GM10248 (cell line): ENCODE measurements at regions not wholly inside any gene's neighbourhood (a gene's known extent, or its start where the extent isn't known, plus 50 kb on each side); places are given as distances from the start of the nearest gene placed in this dataset.

ENCODE experiments used
- CTCF ChIA-PET: fragments of 300-600 bp; sonication (Branson Sonifier 250); formaldehyde crosslinking; extraction: SDS; loops from one replicate; lab custom pipeline; 2021; ENCODE audit warnings: antibody characterized with exemption; lab: Yijun Ruan, JAX
- POLR2A ChIA-PET: fragments of 350-650 bp; sonication (Branson Sonifier 250); formaldehyde crosslinking; extraction: SDS; loops from one replicate; lab custom pipeline; 2020; ENCODE audit warnings: antibody characterized with exemption; lab: Yijun Ruan, JAX
- DNase-seq: peaks from one replicate; pipeline ENCODE4 v3.0.0; 2012; ENCODE audit errors: extremely low spot score
- TF ChIP-seq, protein P1 (sequence below): IDR thresholded peaks from 2 replicates; pipeline ENCODE4 v1.5.1; 2012; ENCODE audit warnings: mild to moderate bottlenecking, low read depth; ENCODE audit errors: extremely low read depth, missing control alignments, control extremely low read depth

DNA sequence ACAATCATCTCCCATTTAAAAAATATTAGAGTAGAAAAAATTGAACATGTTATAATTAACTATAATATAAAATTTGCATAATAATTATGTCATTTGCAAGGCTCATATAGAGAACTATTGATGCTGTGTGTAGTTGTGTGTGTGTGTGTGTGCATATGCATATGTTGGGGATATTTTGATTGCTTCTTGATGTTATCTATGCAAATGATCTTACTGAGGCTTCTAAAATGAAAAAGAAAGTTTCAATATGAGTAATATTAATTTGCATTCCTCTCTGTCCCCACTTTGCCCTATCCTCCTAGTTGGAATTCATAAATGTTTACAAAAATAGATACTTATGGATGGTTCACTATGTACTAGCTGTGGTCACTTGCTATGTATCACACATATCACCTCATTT is 523.3 kb downstream of the TRIB2 start:
- CTCF ChIA-PET: interaction anchor here (1.1 to 1.8 kb wide), 2 partner anchors 12 to 17 kb away, joined by 4 read pairs; no protein-coding TSS in a partner anchor
- DNase-seq: no peak
- POLR2A ChIA-PET: no interaction called here
- TF ChIP-seq, protein P1, sequence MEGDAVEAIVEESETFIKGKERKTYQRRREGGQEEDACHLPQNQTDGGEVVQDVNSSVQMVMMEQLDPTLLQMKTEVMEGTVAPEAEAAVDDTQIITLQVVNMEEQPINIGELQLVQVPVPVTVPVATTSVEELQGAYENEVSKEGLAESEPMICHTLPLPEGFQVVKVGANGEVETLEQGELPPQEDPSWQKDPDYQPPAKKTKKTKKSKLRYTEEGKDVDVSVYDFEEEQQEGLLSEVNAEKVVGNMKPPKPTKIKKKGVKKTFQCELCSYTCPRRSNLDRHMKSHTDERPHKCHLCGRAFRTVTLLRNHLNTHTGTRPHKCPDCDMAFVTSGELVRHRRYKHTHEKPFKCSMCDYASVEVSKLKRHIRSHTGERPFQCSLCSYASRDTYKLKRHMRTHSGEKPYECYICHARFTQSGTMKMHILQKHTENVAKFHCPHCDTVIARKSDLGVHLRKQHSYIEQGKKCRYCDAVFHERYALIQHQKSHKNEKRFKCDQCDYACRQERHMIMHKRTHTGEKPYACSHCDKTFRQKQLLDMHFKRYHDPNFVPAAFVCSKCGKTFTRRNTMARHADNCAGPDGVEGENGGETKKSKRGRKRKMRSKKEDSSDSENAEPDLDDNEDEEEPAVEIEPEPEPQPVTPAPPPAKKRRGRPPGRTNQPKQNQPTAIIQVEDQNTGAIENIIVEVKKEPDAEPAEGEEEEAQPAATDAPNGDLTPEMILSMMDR: no peak

DNA sequence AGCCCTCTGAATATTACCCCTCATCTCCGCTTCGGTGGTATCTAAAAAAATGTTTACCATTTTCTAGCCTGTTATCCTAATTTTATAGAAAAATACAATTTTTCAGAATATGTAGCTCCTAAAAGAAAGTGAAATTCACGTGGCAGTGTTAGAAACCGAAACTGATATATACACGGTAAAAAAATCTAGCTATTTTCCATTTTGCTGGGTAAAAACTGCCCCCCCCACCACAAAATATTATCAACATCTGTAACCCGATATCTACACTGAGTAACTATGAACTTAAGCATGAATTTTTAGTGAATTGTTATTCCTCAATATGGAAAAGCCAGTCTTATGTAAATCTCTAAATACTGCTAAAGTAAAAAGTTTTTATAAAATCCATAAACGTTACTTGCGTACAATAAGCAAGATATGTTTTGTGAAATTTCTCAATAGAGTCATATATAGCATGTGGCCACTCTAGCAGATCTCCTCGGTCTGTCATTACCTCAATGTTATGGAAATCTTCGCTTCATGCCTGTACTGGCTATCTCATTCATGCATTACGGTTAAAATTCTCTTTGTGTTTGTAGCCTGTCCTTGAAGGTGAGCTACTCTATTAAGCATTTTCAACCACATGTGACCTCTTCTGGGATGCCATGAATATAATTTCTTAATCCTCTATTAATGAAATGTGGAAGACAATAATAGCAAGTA is 524.2 kb downstream of the TRIB2 start:
- ChIA-PET POLR2A (no interaction called here), CTCF (interaction anchor here (1.0 to 1.8 kb wide), 2 partner anchors 13 to 16 kb away, joined by 3 to 4 read pairs; no protein-coding TSS in a partner anchor)
- no peak for DNase-seq
- TF ChIP-seq, protein P1: no peak

DNA sequence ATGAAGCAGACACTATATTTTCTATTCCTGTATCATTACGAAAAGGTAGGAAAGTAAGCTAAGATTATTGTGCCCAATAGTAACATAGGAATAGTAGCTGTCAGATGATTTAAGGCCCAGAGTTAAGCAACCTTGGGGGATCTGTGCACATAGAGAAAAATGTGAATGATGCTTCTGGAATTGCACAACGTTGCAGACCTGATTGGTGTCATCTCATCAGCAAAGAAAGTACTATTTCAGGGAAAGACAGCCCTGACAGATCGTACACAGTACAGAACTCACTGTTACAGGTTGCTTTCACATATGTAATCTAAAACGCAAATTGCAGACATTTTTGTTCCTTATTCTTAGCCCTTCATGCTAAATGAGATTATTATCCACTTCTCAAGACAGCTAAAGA is 535.9 kb downstream of the TRIB2 start:
- ChIA-PET POLR2A (no interaction called here), CTCF (interaction anchor here (0.9 kb wide), 1 partner anchor 22 kb away, joined by 3 read pairs; no protein-coding TSS in a partner anchor)
- DNase-seq: no peak
- TF ChIP-seq, protein P1: no peak

DNA sequence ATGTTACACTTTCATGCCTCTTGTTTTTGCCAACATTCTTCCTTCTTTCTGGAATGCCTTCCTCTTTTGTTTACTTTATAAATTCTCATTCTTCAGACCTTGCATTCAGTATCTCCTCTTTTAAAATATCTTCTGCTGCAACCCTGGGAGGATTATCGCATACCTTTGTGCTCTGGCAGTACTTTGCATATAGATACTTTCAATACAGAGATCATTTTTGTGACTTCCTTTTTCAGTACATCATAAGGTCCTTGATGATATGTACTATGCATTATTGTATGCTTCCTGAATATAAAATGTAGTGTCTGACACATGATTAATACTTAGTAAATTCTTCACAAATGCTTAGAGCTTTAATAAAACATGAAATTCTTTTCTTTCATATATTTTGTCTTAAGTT is 538.7 kb downstream of the TRIB2 start:
- TF ChIP-seq, protein P1: no peak
- ChIA-PET POLR2A (no interaction called here), CTCF (no interaction called here)
- no peak for DNase-seq

DNA sequence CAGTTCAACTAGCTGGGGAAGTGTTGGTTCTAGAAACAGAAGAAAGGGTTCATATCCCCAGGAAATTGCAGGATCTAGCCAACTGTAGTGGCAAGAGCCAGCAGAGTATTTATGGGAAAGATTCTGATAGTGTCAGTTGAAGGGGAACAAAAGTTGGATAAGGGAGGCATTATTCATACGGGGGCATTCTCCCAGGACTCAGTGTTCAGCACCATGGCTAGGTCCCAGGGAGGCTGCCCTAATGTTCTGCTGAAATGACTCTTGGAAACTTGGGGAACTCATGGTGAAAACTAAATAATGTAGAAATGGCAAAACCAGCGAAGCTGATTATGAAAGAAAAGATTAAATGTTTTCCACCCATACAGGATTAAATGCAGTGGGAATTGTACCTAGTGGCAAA is 543.7 kb downstream of the TRIB2 start:
- TF ChIP-seq, protein P1: no peak
- no peak for DNase-seq
- CTCF ChIA-PET: interaction anchor here (1.1 to 1.2 kb wide), 2 partner anchors 20 to 36 kb away, joined by 3 read pairs; no protein-coding TSS in a partner anchor
- POLR2A ChIA-PET: no interaction called here

DNA sequence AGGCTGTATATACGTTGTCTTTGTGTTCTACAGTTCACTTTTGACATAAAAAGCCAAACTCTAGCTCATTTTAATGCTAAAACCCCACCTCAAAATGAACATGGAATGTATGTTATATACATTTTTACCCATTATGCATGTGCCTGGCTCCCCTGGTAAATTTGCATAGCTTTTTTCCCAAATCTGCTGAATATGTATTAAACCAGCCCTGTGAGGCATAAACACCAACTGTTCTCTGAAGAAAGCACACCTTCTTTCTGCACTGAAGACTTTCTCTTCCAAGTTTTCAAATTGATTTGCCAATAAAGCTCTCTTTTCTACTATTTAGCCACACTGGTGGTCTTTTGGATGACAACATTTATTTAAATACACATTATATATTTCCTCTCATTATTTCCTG is 549.4 kb downstream of the TRIB2 start:
- no peak for DNase-seq
- ChIA-PET POLR2A (no interaction called here), CTCF (interaction anchor here (0.8 to 1.2 kb wide), 2 partner anchors 13 to 19 kb away, joined by 3 read pairs; no protein-coding TSS in a partner anchor)
- TF ChIP-seq, protein P1: no peak
